HCT116 (cell line): ENCODE measurements at regions not wholly inside any gene's neighbourhood (a gene's known extent, or its start where the extent isn't known, plus 50 kb on each side); places are given as distances from the start of the nearest gene placed in this dataset.

Experiments used
- ATAC-seq: fragments of 200-7000 bp; cut with Tn5 transposase; 2 replicates; pipeline ENCODE4 v1.9.1; 2020; ENCODE audit warnings: mild to moderate bottlenecking, moderate library complexity
- BruUV-seq: library from RNA; stranded (reverse); fragments of 400-500 nt; replicated peaks from 2 replicates; lab custom pipeline; 2021; lab: Mats Ljungman, UMichigan
- CTCF ChIA-PET: fragments of 300-600 bp; sonication (Branson Sonifier 250); formaldehyde crosslinking; loops from one replicate; lab custom pipeline; 2021; ENCODE audit warnings: antibody characterized with exemption; lab: Charles Lee
- POLR2A ChIA-PET: fragments of 300-600, 350-600 bp; sonication (Branson Sonifier 250); formaldehyde crosslinking; loops from one replicate; lab custom pipeline; 2021; ENCODE audit warnings: antibody characterized with exemption; lab: Charles Lee
- RAD21 ChIA-PET, 2 experiments: fragments of 300-600 bp; sonication (Branson Sonifier 250); formaldehyde crosslinking; loops; one replicate each; lab custom pipeline; 2023; ENCODE audit warnings: low total read pairs in 2 of 2; ENCODE audit not compliant: uncharacterized antibody in 2 of 2, unreplicated experiment in 2 of 2, low non-redundant PET in 1 of 2; lab: Charles Lee
- DNase-seq: peaks from one replicate; pipeline ENCODE4 v3.0.0-alpha.2; 2010; ENCODE audit warnings: low read depth, low spot score
- H2AFZ ChIP-seq: fragments of 200-600 bp; shearing (Covaris generic), sonication (generic); 2 replicates; pipeline ENCODE4 v1.6.1; 2017; ENCODE audit warnings: low read depth, mixed run types, mixed read lengths, antibody characterized with exemption, low read length; ENCODE audit not compliant: poor library complexity, severe bottlenecking
- H3K27ac ChIP-seq: 2 replicates; pipeline ENCODE4 v1.5.1; 2012; ENCODE audit warnings: low read depth, low read length
- H3K27me3 ChIP-seq: fragments of 200-600 bp; sonication (generic); 2 replicates; pipeline ENCODE4 v1.6.1; 2016; ENCODE audit warnings: mixed run types, low read length, mixed read lengths; ENCODE audit not compliant: insufficient read depth
- H3K36me3 ChIP-seq, 2 experiments: fragments of 200-500 bp in 1 of 2; fragments of 200-600 bp in 1 of 2; sonication (Bioruptor generic) in 1 of 2; sonication (generic) in 1 of 2; 2 replicates each; pipeline versions ENCODE4 v1.5.1 to v1.6.1; 2014 to 2016; ENCODE audit warnings: low read length in 2 of 2, inconsistent platforms in 1 of 2, mixed read lengths in 1 of 2, mixed run types in 1 of 2; ENCODE audit not compliant: insufficient read depth in 2 of 2, control insufficient read depth in 1 of 2
- H3K4me1 ChIP-seq, 2 experiments: fragments of 200-600 bp in 1 of 2; sonication (generic) in 1 of 2; 2 replicates each; pipeline versions ENCODE4 v1.5.1 to v1.6.1; 2012 to 2017; ENCODE audit warnings: low read length in 2 of 2, inconsistent platforms in 1 of 2, mild to moderate bottlenecking in 1 of 2, mixed read lengths in 1 of 2, mixed run types in 1 of 2, moderate library complexity in 1 of 2; ENCODE audit not compliant: insufficient read depth in 2 of 2, control insufficient read depth in 1 of 2
- H3K4me2 ChIP-seq: fragments of 200-600 bp; sonication (generic); 2 replicates; pipeline ENCODE4 v1.6.1; 2017; ENCODE audit warnings: mixed run types, low read length, mixed read lengths
- H3K4me3 ChIP-seq, 2 experiments: fragments of 200-600 bp in 1 of 2; sonication (generic) in 1 of 2; replicated peaks in 1 of 2; 2 replicates each; pipeline ENCODE4 v1.5.1; 2011 to 2016; ENCODE audit warnings: low read length in 2 of 2, control low read depth in 1 of 2, low read depth in 1 of 2, mild to moderate bottlenecking in 1 of 2, mixed read lengths in 1 of 2, mixed run types in 1 of 2
- H3K79me2 ChIP-seq: fragments of 200-600 bp; sonication (generic); 2 replicates; pipeline ENCODE4 v1.6.1; 2017; ENCODE audit warnings: mild to moderate bottlenecking, mixed run types, low read length, moderate library complexity, mixed read lengths; ENCODE audit not compliant: insufficient read depth
- H3K9ac ChIP-seq: fragments of 200-600 bp; sonication (generic); 2 replicates; pipeline ENCODE4 v1.6.1; 2016; ENCODE audit warnings: low read length, mixed read lengths
- H3K9me2 ChIP-seq: fragments of 200-600 bp; sonication (generic), shearing (Covaris generic); 2 replicates; pipeline ENCODE4 v1.6.1; 2017; ENCODE audit warnings: mixed run types, mild to moderate bottlenecking, moderate library complexity; ENCODE audit not compliant: insufficient read depth
- H3K9me3 ChIP-seq, 2 experiments: fragments of 200-500 bp in 1 of 2; fragments of 200-600 bp in 1 of 2; sonication (Bioruptor generic) in 1 of 2; sonication (generic) in 1 of 2; 2 replicates each; pipeline ENCODE4 v1.6.1; 2014 to 2017; ENCODE audit warnings: low read length in 2 of 2, mixed read lengths in 2 of 2, inconsistent platforms in 1 of 2, low read depth in 1 of 2, mild to moderate bottlenecking in 1 of 2, mixed run types in 1 of 2, moderate library complexity in 1 of 2; ENCODE audit not compliant: control insufficient read depth in 1 of 2, insufficient read depth in 1 of 2
- H4K20me1 ChIP-seq: fragments of 200-600 bp; sonication (generic), shearing (Covaris generic); 2 replicates; pipeline ENCODE4 v1.6.1; 2017; ENCODE audit warnings: mixed run types, mild to moderate bottlenecking, moderate library complexity; ENCODE audit not compliant: insufficient read depth
- CTCF ChIP-seq, 3 experiments: fragments of 200-600 bp in 1 of 3; sonication (generic) in 1 of 3; IDR thresholded peaks in 2 of 3; conservative IDR thresholded peaks in 1 of 3; 2 replicates each; pipeline ENCODE4 v1.5.1; 2012 to 2017; ENCODE audit warnings: low read depth in 2 of 3, low read length in 2 of 3, antibody characterized with exemption in 1 of 3, borderline replicate concordance in 1 of 3, control low read depth in 1 of 3, mild to moderate bottlenecking in 1 of 3, mixed read lengths in 1 of 3, mixed run types in 1 of 3, moderate library complexity in 1 of 3; ENCODE audit not compliant: insufficient read depth in 1 of 3
- EZH2 ChIP-seq: fragments of 200-600 bp; sonication (generic); IDR thresholded peaks from 2 replicates; pipeline ENCODE4 v1.6.1; 2017; ENCODE audit warnings: antibody characterized with exemption, mixed run types
- MAX ChIP-seq: IDR thresholded peaks from 2 replicates; pipeline ENCODE4 v1.6.1; 2012
- intact Hi-C: fragments of 100-400 bp; cut with micrococcal nuclease; formaldehyde crosslinking; loops from 2 replicates; pipeline ENCODE4 v1.10.0; 2022
- TF ChIP-seq, protein P1 (sequence below): IDR thresholded peaks from 2 replicates; pipeline ENCODE4 v1.6.1; 2012; ENCODE audit warnings: low read depth

GRCh38 chr2:176589825-176590440, 320.7 kb downstream of the MTX2 start:
- no peaks in the 10 kb centered on the region for H3K27me3 ChIP-seq
- H3K4me3 ChIP-seq: no peak overlapping the region
- H3K9me2 ChIP-seq: no peaks in the 10 kb centered on the region
- no peaks in the 10 kb centered on the region for H3K36me3 ChIP-seq
- H3K9me3 ChIP-seq: no peaks in the 10 kb centered on the region
- H3K4me2 ChIP-seq: no peak overlapping the region
- ATAC-seq (no peak), DNase-seq (no peak)
- H4K20me1 ChIP-seq: no peaks in the 10 kb centered on the region
- no peak overlapping the region for H3K27ac ChIP-seq
- H3K79me2 ChIP-seq: no peaks in the 10 kb centered on the region
- H3K9ac ChIP-seq: no peak overlapping the region
- POLR2A ChIA-PET: no interaction called here
- BruUV-seq: no TSS peak
- 0 out of 4 replicates have a peak, but pooled peaks cover 0 to 3% of the 10 kb centered on the region in 2 experiments for H3K4me1 ChIP-seq
- CTCF ChIA-PET: no interaction called here
- TF ChIP-seq MAX: no peak
- no peak for TF ChIP-seq CTCF (IDR thresholded peaks at IDR 0.05 in 2 of 3, conservative IDR thresholded peaks at IDR 0.05 in 1 of 3; ENCODE audit: borderline replicate concordance in 1 of 3, insufficient read depth in 1 of 3, low read depth in 2 of 3, low read length in 2 of 3)
- TF ChIP-seq EZH2: no peak
- TF ChIP-seq, protein P1, sequence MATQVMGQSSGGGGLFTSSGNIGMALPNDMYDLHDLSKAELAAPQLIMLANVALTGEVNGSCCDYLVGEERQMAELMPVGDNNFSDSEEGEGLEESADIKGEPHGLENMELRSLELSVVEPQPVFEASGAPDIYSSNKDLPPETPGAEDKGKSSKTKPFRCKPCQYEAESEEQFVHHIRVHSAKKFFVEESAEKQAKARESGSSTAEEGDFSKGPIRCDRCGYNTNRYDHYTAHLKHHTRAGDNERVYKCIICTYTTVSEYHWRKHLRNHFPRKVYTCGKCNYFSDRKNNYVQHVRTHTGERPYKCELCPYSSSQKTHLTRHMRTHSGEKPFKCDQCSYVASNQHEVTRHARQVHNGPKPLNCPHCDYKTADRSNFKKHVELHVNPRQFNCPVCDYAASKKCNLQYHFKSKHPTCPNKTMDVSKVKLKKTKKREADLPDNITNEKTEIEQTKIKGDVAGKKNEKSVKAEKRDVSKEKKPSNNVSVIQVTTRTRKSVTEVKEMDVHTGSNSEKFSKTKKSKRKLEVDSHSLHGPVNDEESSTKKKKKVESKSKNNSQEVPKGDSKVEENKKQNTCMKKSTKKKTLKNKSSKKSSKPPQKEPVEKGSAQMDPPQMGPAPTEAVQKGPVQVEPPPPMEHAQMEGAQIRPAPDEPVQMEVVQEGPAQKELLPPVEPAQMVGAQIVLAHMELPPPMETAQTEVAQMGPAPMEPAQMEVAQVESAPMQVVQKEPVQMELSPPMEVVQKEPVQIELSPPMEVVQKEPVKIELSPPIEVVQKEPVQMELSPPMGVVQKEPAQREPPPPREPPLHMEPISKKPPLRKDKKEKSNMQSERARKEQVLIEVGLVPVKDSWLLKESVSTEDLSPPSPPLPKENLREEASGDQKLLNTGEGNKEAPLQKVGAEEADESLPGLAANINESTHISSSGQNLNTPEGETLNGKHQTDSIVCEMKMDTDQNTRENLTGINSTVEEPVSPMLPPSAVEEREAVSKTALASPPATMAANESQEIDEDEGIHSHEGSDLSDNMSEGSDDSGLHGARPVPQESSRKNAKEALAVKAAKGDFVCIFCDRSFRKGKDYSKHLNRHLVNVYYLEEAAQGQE: no peak
- RAD21 ChIA-PET: no interaction called here
- H2AFZ ChIP-seq: no peak overlapping the region
- intact Hi-C loops: no loop called here
